WTC11 (cell line): ENCODE measurements at regions not wholly inside any gene's neighbourhood (a gene's known extent, or its start where the extent isn't known, plus 50 kb on each side); places are given as distances from the start of the nearest gene placed in this dataset.

Source experiments
- ATAC-seq: fragments of 200-7000 bp; cut with Tn5 transposase; 2 replicates; pipeline ENCODE4 v1.10.0; 2021; ENCODE audit warnings: mild to moderate bottlenecking, moderate library complexity
- CTCF ChIA-PET: fragments of 300-600 bp; sonication (Branson Sonifier 250); formaldehyde crosslinking; loops from one replicate; lab custom pipeline; 2021; ENCODE audit warnings: antibody characterized with exemption; lab: Charles Lee
- POLR2A ChIA-PET: fragments of 350-600 bp; sonication (Branson Sonifier 250); formaldehyde crosslinking; loops from one replicate; lab custom pipeline; 2021; ENCODE audit warnings: antibody characterized with exemption; lab: Charles Lee
- DNase-seq: peaks from one replicate; pipeline ENCODE4 v3.0.0; 2021; ENCODE audit warnings: low spot score
- H3K27ac Mint-ChIP-seq: 2 replicates; pipeline ENCODE4 v1.8.0; 2021; ENCODE audit warnings: mixed read lengths
- H3K27me3 Mint-ChIP-seq: 2 replicates; pipeline ENCODE4 v1.8.0; 2021; ENCODE audit warnings: low read depth, mild to moderate bottlenecking, moderate library complexity, mixed read lengths
- H3K36me3 Mint-ChIP-seq: 2 replicates; pipeline ENCODE4 v1.8.0; 2021; ENCODE audit warnings: mixed read lengths
- H3K4me1 Mint-ChIP-seq: 2 replicates; pipeline ENCODE4 v1.8.0; 2022; ENCODE audit warnings: mixed read lengths
- H3K4me3 Mint-ChIP-seq: 2 replicates; pipeline ENCODE4 v1.8.0; 2021; ENCODE audit warnings: mild to moderate bottlenecking, moderate library complexity, mixed read lengths
- H3K9me3 Mint-ChIP-seq: 2 replicates; pipeline ENCODE4 v1.8.0; 2021; ENCODE audit warnings: mixed read lengths
- AFF4 ChIP-seq: sonication (generic); formaldehyde crosslinking; IDR thresholded peaks from 2 replicates; pipeline ENCODE4 v1.8.1; 2023; ENCODE audit warnings: mild to moderate bottlenecking, missing genetic modification reagents, borderline replicate concordance
- ATF2 ChIP-seq: sonication (generic); formaldehyde crosslinking; IDR thresholded peaks from 2 replicates; pipeline ENCODE4 v1.8.1; 2022; ENCODE audit warnings: low read depth, missing genetic modification reagents, borderline replicate concordance
- ERG ChIP-seq: fragments of 250-450 bp; sonication (Bioruptor Pico); IDR thresholded peaks from 2 replicates; pipeline ENCODE4 v1.8.0; 2021; ENCODE audit warnings: mild to moderate bottlenecking
- FOXJ3 ChIP-seq: sonication (generic); formaldehyde crosslinking; IDR thresholded peaks from 2 replicates; pipeline ENCODE4 v1.9.0; 2021; ENCODE audit warnings: missing genetic modification reagents, mild to moderate bottlenecking, borderline replicate concordance
- FOXK1 ChIP-seq: sonication (generic); formaldehyde crosslinking; IDR thresholded peaks from 2 replicates; pipeline ENCODE4 v1.8.0; 2022; ENCODE audit warnings: mild to moderate bottlenecking, moderate library complexity, missing genetic modification reagents
- GTF2I ChIP-seq: fragments of 250-450 bp; sonication (Bioruptor Pico); conservative IDR thresholded peaks from 2 replicates; pipeline ENCODE4 v1.4.0; 2021; ENCODE audit warnings: mild to moderate bottlenecking
- HMGA2 ChIP-seq: fragments of 250-450 bp; sonication (Bioruptor Pico); IDR thresholded peaks from 2 replicates; pipeline ENCODE4 v1.4.0; 2021; ENCODE audit warnings: mild to moderate bottlenecking, moderate library complexity
- KAT7 ChIP-seq: sonication (generic); formaldehyde crosslinking; IDR thresholded peaks from 2 replicates; pipeline ENCODE4 v1.8.1; 2023; ENCODE audit warnings: missing genetic modification reagents, mild to moderate bottlenecking, borderline replicate concordance
- MAX ChIP-seq: sonication (generic); formaldehyde crosslinking; IDR thresholded peaks from 2 replicates; pipeline ENCODE4 v1.8.0; 2022; ENCODE audit warnings: mild to moderate bottlenecking, missing genetic modification reagents
- MLX ChIP-seq: sonication (generic); formaldehyde crosslinking; IDR thresholded peaks from 2 replicates; pipeline ENCODE4 v1.8.1; 2023; ENCODE audit warnings: mild to moderate bottlenecking, missing genetic modification reagents, moderate library complexity
- NR1H2 ChIP-seq: sonication (generic); formaldehyde crosslinking; IDR thresholded peaks from 2 replicates; pipeline ENCODE4 v1.9.0; 2021; ENCODE audit warnings: mild to moderate bottlenecking, moderate library complexity, missing genetic modification reagents
- PRRX2 ChIP-seq: fragments of 250-450 bp; sonication (Bioruptor Pico); IDR thresholded peaks from 2 replicates; pipeline ENCODE4 v1.8.0; 2021; ENCODE audit warnings: mild to moderate bottlenecking
- RELA ChIP-seq: sonication (generic); formaldehyde crosslinking; IDR thresholded peaks from 2 replicates; pipeline ENCODE4 v1.8.1; 2022; ENCODE audit warnings: missing genetic modification reagents, mild to moderate bottlenecking, borderline replicate concordance
- SMAD4 ChIP-seq: sonication (generic); formaldehyde crosslinking; IDR thresholded peaks from 2 replicates; pipeline ENCODE4 v1.8.0; 2022; ENCODE audit warnings: mild to moderate bottlenecking, missing genetic modification reagents
- SOX15 ChIP-seq: fragments of 250-450 bp; sonication (Bioruptor Pico); IDR thresholded peaks from 2 replicates; pipeline ENCODE4 v1.9.0; 2021; ENCODE audit warnings: mild to moderate bottlenecking
- STAT6 ChIP-seq: sonication (generic); formaldehyde crosslinking; conservative IDR thresholded peaks from 2 replicates; pipeline ENCODE4 v1.8.1; 2023; ENCODE audit warnings: mild to moderate bottlenecking, low read depth, missing genetic modification reagents, moderate library complexity
- TEAD4 ChIP-seq: sonication (generic); formaldehyde crosslinking; IDR thresholded peaks from 2 replicates; pipeline ENCODE4 v1.8.0; 2022; ENCODE audit warnings: mild to moderate bottlenecking, missing genetic modification reagents
- ZMAT4 ChIP-seq: fragments of 250-450 bp; sonication (Bioruptor Pico); IDR thresholded peaks from 2 replicates; pipeline ENCODE4 v1.9.0; 2021; ENCODE audit warnings: mild to moderate bottlenecking
- ZNF232 ChIP-seq: sonication (generic); formaldehyde crosslinking; IDR thresholded peaks from 2 replicates; pipeline ENCODE4 v1.8.0; 2022; ENCODE audit warnings: mild to moderate bottlenecking, missing genetic modification reagents
- ZNF281 ChIP-seq: sonication (generic); formaldehyde crosslinking; IDR thresholded peaks from 2 replicates; pipeline ENCODE4 v1.8.0; 2023; ENCODE audit warnings: mild to moderate bottlenecking, missing genetic modification reagents
- ZNF396 ChIP-seq: fragments of 250-450 bp; sonication (Bioruptor Pico); IDR thresholded peaks from 2 replicates; pipeline ENCODE4 v1.8.0; 2021; ENCODE audit warnings: mild to moderate bottlenecking, moderate library complexity, borderline replicate concordance
- ZNF512 ChIP-seq: sonication (generic); formaldehyde crosslinking; IDR thresholded peaks from 2 replicates; pipeline ENCODE4 v1.8.1; 2022; ENCODE audit warnings: missing genetic modification reagents, borderline replicate concordance

GRCh38 chr1:72397786-72398185 lies 115.4 kb upstream of the NEGR1 start:
- peaks cover 3% of the 10 kb centered on the region for H3K4me1 Mint-ChIP-seq
- TF ChIP-seq MLX (no peak), ZNF281 (no peak), HMGA2 (CRISPR knock-in tag) (no peak), ZMAT4 (CRISPR knock-in tag) (no peak), SMAD4 (no peak), ZNF396 (CRISPR knock-in tag) (no peak), FOXJ3 (CRISPR knock-in tag) (no peak), ZNF512 (no peak), MAX (no peak), FOXK1 (CRISPR knock-in tag) (no peak), PRRX2 (no peak)
- TF ChIP-seq, all 79 proteins: peak for 0
- H3K9me3 Mint-ChIP-seq, result no peaks in the 10 kb centered on the region
- peak; percentile 72 for ATAC-seq
- H3K4me3 Mint-ChIP-seq, result no peak overlapping the region
- H3K27ac Mint-ChIP-seq, result 0 out of 2 replicates have a peak overlapping the region, but pooled peaks have one; percentile 48
- CTCF ChIA-PET, result no interaction called here
- POLR2A ChIA-PET, result no interaction called here
- H3K27me3 Mint-ChIP-seq, result no peaks in the 10 kb centered on the region
- H3K36me3 Mint-ChIP-seq, result no peaks in the 10 kb centered on the region
- DNase-seq, result no peak

GRCh38 chr1:72394457-72394856 lies 112.1 kb upstream of the NEGR1 start:
- Mint-ChIP-seq H3K4me1 (peaks cover 3% of the 10 kb centered on the region), H3K4me3 (no peak overlapping the region), H3K27me3 (no peaks in the 10 kb centered on the region), H3K36me3 (no peaks in the 10 kb centered on the region), H3K27ac (no peak overlapping the region), H3K9me3 (no peaks in the 10 kb centered on the region)
- ChIA-PET POLR2A (no interaction called here), CTCF (no interaction called here)
- DNase-seq, result no peak
- ATAC-seq, result no peak
- TF ChIP-seq AFF4 (CRISPR knock-in tag) (no peak), ZNF232 (CRISPR knock-in tag) (no peak), KAT7 (CRISPR knock-in tag) (no peak), SOX15 (CRISPR knock-in tag) (no peak), TEAD4 (CRISPR knock-in tag) (no peak), GTF2I (CRISPR knock-in tag) (no peak), ATF2 (CRISPR knock-in tag) (no peak), ERG (CRISPR knock-in tag) (no peak), NR1H2 (CRISPR knock-in tag) (no peak), RELA (CRISPR knock-in tag) (no peak), STAT6 (CRISPR knock-in tag) (no peak)
